IPS DF 19.7 (cell line): ENCODE measurements at regions not wholly inside any gene's neighbourhood (a gene's known extent, or its start where the extent isn't known, plus 50 kb on each side); places are given as distances from the start of the nearest gene placed in this dataset.

Experiments
- DNase-seq: peaks from one replicate; pipeline ENCODE4 v3.0.0-alpha.2; 2013; ENCODE audit warnings: low read depth, low spot score

- no peak for DNase-seq
These were observed 86.4 kb upstream of the C1QTNF9B start for GRCh38 chr13:23983671-23984070.

- DNase-seq, result no peak
These were observed 87.2 kb upstream of the C1QTNF9B start for GRCh38 chr13:23984546-23984945.

DNA sequence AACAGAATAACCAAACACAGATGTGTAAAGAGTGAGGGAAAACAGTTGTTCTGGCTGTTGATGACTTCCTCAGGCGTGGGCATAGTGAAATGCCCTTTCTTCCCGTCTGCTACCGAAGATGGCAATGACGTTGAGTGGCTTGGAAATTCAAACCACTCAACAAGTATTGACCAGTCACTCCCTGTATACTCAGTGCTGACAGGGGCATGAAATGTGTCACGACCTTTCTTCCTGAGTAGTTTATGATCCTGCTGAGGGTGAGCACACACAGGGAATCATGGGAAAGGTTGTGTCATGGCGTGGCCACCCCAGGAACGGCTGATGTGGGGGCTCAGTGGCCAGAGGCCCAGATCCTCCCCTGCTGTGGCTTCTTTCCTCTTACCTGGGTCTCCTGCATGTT, 87.8 kb upstream of the C1QTNF9B start:
- DNase-seq, result no peak

- no peak for DNase-seq
These were observed 88.5 kb upstream of the C1QTNF9B start for GRCh38 chr13:23985839-23986238.

DNA sequence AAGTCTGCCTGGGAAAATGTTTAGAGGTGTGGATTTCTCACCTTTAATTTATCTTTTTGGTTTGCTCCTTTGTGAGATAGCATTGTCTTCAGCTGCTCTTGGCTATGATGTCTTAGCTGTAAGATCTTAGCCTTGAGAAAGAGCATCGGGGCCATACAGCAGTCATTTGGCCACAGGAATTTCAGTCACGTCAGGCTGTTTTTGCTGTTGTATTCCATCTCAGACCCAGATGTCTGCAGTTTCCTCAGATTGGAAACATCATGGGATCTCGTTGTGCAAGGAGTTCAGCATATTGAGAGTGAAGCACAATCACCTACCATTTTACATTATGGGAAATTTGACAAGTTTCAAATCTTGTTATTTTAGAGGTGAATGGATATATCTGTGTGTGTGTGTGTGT, 89.3 kb upstream of the C1QTNF9B start:
- no peak for DNase-seq

DNA sequence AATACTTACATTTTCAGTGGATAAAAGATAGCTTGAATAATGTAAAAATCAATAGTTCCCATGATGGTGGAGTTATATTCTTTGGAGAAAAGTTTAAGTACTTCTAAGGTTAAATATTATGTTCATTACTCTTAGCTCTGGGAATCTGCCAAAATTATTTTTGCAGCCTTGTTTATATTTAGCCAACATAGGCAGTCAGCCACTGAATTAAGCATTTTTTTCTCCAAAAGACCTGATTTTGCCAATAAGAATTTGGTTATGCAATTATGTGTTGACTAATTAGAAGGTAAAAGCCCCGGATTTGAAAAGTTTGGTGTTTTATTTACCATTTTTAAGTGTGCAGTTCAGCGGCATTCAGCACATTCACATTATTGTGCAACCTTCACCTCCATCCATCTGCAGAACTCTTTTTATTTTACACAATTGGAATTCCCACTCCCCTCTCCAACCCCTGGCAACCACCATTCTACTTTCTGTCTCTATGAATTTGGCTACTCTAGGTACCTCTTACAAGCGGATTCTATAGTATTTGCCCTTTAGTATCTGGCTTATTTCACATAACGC, 90.1 kb upstream of the C1QTNF9B start:
- DNase-seq, result no peak

DNA sequence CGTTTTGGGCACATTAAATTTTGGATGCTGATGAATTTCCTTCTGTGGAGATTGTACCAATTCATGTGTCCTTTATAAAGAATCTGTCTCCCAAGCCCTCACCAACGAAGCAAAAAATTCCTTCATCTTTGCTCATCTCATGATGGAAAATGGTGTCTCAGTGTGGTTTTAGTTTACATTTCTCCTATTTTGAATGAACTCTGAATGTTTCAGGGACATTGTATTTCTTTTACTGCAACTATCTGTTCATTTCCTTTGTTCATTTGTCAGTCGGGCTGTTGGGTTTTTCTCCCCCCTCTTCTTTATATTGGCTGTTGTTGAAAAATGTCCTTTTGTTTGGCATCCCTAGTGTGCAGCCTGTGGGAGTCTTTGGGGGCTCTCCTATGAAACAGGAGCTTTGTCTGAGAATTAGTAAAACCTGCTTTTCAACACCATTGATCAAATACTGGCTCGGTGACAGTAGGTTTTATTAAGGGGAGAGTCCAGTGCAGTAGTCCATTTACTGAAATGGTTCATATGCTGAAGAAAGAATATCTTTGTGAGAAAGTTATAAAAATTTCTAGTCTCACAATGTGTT, 91.3 kb upstream of the C1QTNF9B start:
- no peak for DNase-seq

DNA sequence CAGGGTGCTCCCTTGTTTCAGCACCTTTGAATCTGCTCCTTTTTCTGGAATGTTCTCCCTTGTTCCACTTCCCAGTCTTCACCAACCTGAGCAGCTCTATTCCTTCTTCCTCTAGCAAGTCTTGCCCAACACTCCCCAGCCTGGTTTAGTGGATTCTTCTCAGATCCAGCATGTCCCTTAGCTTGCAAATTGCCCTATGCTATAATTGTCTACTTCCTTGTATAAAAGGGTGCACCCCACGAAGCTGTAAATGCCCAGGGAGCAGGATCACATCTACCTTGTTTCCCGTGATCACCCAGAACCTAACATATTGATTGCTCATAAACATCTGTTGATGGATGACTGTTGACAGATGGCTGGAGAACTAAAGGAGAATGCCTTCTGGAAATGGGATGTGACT, 93.2 kb upstream of the C1QTNF9B start:
- no peak for DNase-seq

- DNase-seq, result no peak
These were observed 93.8 kb upstream of the C1QTNF9B start for GRCh38 chr13:23991119-23991518.

DNA sequence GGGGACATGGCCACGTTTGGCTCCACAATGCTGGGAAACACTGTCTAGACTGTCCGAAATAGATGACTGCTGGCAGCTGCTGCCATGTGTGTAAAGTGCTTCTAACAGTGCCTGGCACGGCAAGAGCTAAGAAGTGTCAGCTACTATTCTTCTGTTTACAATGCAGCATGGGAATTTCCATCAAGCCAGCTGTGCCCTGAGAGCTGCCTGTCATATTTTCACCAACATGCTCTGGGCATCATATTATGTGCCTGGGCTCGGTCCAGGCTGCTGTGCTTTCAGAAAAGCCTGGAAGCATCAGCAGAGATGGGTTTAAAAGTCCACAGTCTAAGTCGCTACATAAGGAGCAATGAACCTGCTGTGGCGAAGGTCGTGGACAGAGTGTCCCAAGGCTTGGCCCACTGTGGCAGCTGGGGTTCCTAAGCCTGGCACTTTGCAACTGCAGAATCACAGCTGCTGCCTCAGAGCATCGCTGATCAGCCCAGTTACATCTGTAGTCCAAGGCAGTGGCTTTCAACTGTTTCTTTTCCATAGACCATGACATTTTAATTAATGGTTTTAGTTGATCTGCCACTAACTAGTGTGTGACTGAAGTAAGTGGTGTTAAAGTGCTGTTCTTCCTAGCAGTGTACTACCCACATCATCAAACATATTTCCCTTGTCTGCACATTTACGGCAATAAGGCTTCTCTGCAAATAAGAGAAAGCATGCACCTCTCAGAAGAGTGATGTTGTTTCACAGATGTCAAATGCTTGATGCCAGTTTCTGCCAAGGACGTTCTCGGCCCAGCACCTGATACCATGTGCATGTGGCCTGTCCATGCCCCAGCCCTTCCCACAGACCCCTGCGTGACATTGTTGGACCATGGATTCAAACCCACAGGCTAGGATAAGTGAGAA, 95.7 kb upstream of the C1QTNF9B start:
- DNase-seq, result no peak

DNA sequence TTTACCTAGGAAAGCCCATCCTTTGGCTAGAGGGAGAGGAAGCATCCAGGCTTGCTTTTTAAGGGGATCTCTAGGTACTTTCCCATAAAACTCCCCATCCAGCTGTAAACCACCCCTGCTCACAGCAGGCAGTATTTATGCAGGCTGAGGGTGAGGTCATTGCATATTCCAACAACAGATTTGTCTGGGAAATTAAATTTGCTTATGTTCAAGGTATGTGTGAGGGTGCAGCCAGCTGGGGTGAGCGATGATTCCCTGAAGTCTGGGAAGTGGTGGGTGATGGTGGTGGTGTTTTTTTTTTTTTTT, 96.3 kb upstream of the C1QTNF9B start:
- DNase-seq, result no peak

- no peak for DNase-seq
These were observed 98.2 kb upstream of the C1QTNF9B start for GRCh38 chr13:23995283-23996073.

GRCh38 chr13:23996456-23996855, 99.2 kb upstream of the C1QTNF9B start:
- DNase-seq, result no peak

DNA sequence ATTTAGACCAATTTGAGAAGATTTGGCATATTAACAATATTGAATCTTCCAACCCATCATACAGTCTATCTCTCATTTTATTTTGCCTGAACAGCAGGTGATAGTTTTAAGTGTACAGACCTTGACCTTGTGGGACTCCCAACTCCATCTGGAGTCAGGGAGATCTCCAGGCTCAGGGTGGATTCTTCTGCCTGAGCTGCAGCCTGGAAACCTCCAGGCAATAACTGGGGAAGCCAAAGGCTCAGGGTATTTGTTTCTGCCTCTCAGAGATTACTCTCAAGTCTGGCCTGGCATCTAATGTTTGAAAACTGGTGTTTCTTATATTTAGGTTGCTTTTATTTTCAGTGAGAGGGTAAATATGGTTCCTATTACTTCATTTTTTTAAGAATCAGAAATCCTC, 102.1 kb upstream of the C1QTNF9B start:
- DNase-seq, result no peak

DNA sequence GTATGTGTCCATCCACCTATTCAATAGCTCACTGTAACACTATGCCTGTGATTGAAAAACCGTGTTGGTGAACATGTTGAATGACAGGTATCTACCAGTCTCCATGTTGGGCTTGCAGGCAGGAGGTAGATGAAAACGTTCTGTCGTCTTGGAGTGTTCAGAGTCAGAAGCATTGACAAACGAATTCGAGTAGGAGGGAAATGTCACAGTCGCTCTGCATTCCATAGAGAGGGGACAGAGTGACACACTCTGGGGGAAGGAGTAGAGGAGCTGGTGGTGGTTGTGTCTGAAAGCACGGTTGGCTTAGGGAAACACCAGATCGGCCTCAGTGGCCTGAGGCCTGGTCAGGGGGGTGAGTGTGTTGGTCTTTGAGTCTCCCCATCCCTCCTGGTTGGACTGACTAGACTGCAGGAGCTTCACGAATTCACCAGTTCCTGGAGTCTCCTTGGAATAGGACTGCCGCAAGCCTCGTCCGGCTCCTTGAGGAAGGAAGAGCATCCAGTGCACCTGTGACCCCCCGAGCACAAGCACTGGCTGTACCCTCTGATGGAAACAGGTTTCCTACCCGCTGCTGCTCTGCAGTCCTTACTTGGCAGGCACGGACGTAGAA, 105.0 kb upstream of the C1QTNF9B start:
- no peak for DNase-seq

DNA sequence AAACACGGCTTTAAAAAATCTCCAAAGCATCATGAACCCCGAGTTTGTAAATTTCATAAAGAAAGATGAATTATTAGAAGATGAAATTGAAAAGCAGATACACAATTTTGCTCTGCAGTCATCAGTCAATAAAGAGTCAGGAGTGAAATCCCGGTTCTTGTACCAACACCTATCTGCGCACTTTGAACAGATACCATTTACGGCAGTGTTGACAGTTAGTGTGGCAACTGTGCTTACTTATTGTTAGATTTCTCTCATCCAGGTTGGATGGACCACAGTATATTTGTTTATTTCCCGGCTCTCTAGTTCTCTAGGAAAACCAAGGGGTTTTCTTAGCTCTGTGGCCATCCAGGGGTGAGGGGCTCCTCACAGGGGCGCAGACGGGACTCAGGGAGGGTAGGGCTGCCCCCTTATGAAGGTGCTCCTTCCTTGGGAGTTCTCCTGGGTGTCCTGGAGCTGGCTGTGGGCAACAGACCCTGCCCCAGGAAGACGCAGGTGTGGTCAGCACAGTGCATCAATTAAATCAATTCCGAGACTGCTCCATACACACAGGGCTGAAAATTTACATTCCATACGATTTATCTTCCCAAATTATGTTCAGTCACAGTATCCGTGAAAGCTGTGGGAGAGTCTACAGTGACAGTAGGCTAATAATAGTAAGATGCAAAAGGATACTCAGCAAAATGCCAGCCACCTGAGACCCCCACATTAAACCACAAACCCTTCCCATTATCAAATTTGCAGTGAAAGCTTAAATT, 107.0 kb upstream of the C1QTNF9B start:
- DNase-seq, result no peak

DNA sequence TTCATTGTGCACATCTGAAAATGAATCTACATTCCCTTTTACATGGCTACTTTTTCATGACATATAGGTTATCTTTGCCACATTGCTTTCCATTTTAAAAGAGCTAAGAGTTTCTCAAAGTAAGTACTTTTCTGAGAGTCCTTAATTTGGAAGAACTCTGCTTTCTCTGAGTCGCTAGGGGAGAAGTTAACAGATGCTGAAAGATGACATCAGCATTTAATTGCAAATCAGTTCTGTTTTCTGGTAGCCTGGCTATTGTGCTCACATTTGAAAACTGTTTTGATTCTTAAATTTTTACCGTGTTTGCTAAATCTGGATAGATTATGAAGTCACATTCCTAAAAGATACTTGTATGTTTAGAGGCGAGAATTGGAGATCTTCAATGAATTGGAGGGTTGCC, 107.7 kb upstream of the C1QTNF9B start:
- DNase-seq, result no peak

DNA sequence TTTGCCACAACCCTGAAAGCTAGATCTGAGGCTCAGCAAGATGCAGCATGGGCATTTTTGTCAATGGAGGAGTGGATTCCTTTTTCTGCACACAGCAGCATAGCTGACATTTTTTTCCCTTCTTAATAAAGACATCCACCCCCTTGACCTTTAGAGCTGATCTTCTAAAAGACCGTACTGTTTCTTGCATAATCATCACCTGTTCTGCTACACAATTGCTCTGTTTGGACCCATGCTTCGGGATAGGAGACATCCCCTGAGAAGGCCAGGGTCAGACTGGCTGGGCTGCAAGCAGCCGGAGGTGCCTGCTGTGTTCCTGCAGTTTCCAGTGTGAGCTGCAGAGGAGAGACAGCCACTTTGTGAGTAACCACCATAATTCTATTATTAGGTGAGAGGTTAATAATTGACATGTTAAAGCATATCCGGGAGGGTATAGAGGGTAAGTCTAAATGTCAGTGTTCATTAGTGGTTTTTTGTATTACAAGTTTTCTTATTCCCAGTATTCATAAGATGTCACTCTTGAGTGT, 108.5 kb upstream of the C1QTNF9B start:
- DNase-seq, result no peak

GRCh38 chr13:24006520-24007248, 109.4 kb upstream of the C1QTNF9B start:
- no peak for DNase-seq

GRCh38 chr13:24007979-24008620, 110.8 kb upstream of the C1QTNF9B start:
- DNase-seq, result no peak
